ENCODE measurements at regions not wholly inside any gene's neighbourhood (a gene's known extent, or its start where the extent isn't known, plus 50 kb on each side); places are given as distances from the start of the nearest gene placed in this dataset.

- no peak for TF ChIP-seq CTCF (IDR thresholded peaks at IDR 0.05; ENCODE audit: low read depth, low read length)
- H3K4me3 ChIP-seq (replicated peaks in 1 of 2; ENCODE audit: low read depth in 2 of 2, low read length in 2 of 2), result no peak overlapping the region
- DNase-seq (ENCODE audit: low read depth in 2 of 2), result no peak
Observed at GRCh38 chr12:74817499-74817898, 279.9 kb downstream of the ATXN7L3B start.

- H3K4me3 ChIP-seq (replicated peaks in 1 of 2; ENCODE audit: low read depth in 2 of 2, low read length in 2 of 2), result no peak overlapping the region
- DNase-seq (ENCODE audit: low read depth in 2 of 2), result no peak
- no peak for TF ChIP-seq CTCF (IDR thresholded peaks at IDR 0.05; ENCODE audit: low read depth, low read length)
Observed at GRCh38 chr12:74818412-74818811, 280.8 kb downstream of the ATXN7L3B start.

- no peak for TF ChIP-seq CTCF (IDR thresholded peaks at IDR 0.05; ENCODE audit: low read depth, low read length)
Observed at GRCh38 chr12:74820324-74820723, 282.7 kb downstream of the ATXN7L3B start.

GRCh38 chr12:74836567-74836966 lies 298.9 kb downstream of the ATXN7L3B start:
- H3K4me3 ChIP-seq (replicated peaks in 1 of 2; ENCODE audit: low read depth in 2 of 2, low read length in 2 of 2), result no peak overlapping the region
- TF ChIP-seq CTCF (IDR thresholded peaks at IDR 0.05; ENCODE audit: low read depth, low read length), result no peak
- no peak for DNase-seq (ENCODE audit: low read depth in 2 of 2)

More at GRCh38 chr12:74820324-74820723, 282.7 kb downstream of the ATXN7L3B start:
- DNase-seq (ENCODE audit: low read depth in 2 of 2), result no peak
- no peak overlapping the region for H3K4me3 ChIP-seq (replicated peaks in 1 of 2; ENCODE audit: low read depth in 2 of 2, low read length in 2 of 2)

- no peak overlapping the region for H3K4me3 ChIP-seq (replicated peaks in 1 of 2; ENCODE audit: low read depth in 2 of 2, low read length in 2 of 2)
- TF ChIP-seq CTCF (IDR thresholded peaks at IDR 0.05; ENCODE audit: low read depth, low read length), result no peak
- no peak for DNase-seq (ENCODE audit: low read depth in 2 of 2)
Observed at GRCh38 chr12:74846116-74846515, 308.5 kb downstream of the ATXN7L3B start.

- no peak for DNase-seq (ENCODE audit: low read depth in 2 of 2)
- TF ChIP-seq CTCF (IDR thresholded peaks at IDR 0.05; ENCODE audit: low read depth, low read length), result no peak
- no peak overlapping the region for H3K4me3 ChIP-seq (replicated peaks in 1 of 2; ENCODE audit: low read depth in 2 of 2, low read length in 2 of 2)
Observed at GRCh38 chr12:74847169-74847568, 309.5 kb downstream of the ATXN7L3B start.

GRCh38 chr12:74848006-74848405 lies 310.4 kb downstream of the ATXN7L3B start:
- no peak for DNase-seq (ENCODE audit: low read depth in 2 of 2)
- no peak overlapping the region for H3K4me3 ChIP-seq (replicated peaks in 1 of 2; ENCODE audit: low read depth in 2 of 2, low read length in 2 of 2)
- no peak for TF ChIP-seq CTCF (IDR thresholded peaks at IDR 0.05; ENCODE audit: low read depth, low read length)
